Adrenal gland (tissue), 9 donors: ENCODE measurements at regions not wholly inside any gene's neighbourhood (a gene's known extent, or its start where the extent isn't known, plus 50 kb on each side); places are given as distances from the start of the nearest gene placed in this dataset.

Experiments
- DNase-seq, 7 donors: peaks; one replicate each; pipeline ENCODE4 v3.0.0-alpha.2; 2019 to 2020
- H3K27ac ChIP-seq, 5 donors: fragments of 200-600 bp; sonication (generic) in 4 of 5; 1 replicate in 3 of 5; 2 replicates in 2 of 5; pipeline versions ENCODE4 v1.5.1 to v1.8.0; 2016 to 2020; ENCODE audit warnings: mild to moderate bottlenecking in 1 of 5
- H3K27me3 ChIP-seq: fragments of 200-600 bp; 2 replicates; pipeline ENCODE4 v1.8.0; 2021
- H3K36me3 ChIP-seq, 2 donors: fragments of 200-600 bp; replicated peaks in 1 of 2; 1 replicate in 1 of 2; 2 replicates in 1 of 2; pipeline versions ENCODE4 v1.5.1 to v1.8.0; 2018 to 2022
- H3K4me1 ChIP-seq, 2 donors: fragments of 200-600 bp; replicated peaks in 1 of 2; 1 replicate in 1 of 2; 2 replicates in 1 of 2; pipeline versions ENCODE4 v1.5.1 to v1.8.0; 2018 to 2021
- H3K4me3 ChIP-seq, 4 donors: fragments of 200-600 bp; sonication (generic) in 3 of 4; one replicate each; pipeline ENCODE4 v1.5.1; 2016 to 2018
- H3K9me3 ChIP-seq, 3 donors: fragments of 200-600 bp; sonication (generic) in 1 of 3; replicated peaks in 1 of 3; 1 replicate in 2 of 3; 2 replicates in 1 of 3; pipeline versions ENCODE4 v1.5.1 to v1.8.0; 2016 to 2021
- CTCF ChIP-seq, 6 experiments: fragments of 450-650 bp in 4 of 6; fragments of 200-600 bp in 2 of 6; sonication (generic) in 1 of 6; IDR thresholded peaks; 1 replicate in 5 of 6; 2 replicates in 1 of 6; pipeline versions ENCODE4 v1.5.1 to v1.8.0; 2016 to 2021; ENCODE audit warnings: antibody characterized with exemption in 6 of 6, mild to moderate bottlenecking in 2 of 6, moderate library complexity in 1 of 6
- POLR2A ChIP-seq, 2 donors: fragments of 450-650 bp; IDR thresholded peaks; one replicate each; pipeline ENCODE4 v1.6.1; 2017; ENCODE audit warnings: antibody characterized with exemption in 2 of 2, mild to moderate bottlenecking in 2 of 2, moderate library complexity in 1 of 2
- WGBS, 4 donors: extraction: QIAGEN DNeasy Blood & Tissue Kit in 2 of 4; methylation state at CpG; one replicate each; pipeline versions ENCODE4 v1.1.5 to v1.1.7; 2013 to 2017; 5-methylcytosine and 5-hydroxymethylcytosine counted together
- intact Hi-C, 2 donors: fragments of 100-400 bp; cut with DNase I; formaldehyde crosslinking; loops; one replicate each; pipeline versions ENCODE4 v1.14.1 to v1.15.0; 2022 to 2023
- donor health status: healthy with polysubstance abuse.
- donor health status: Bipolar disorder and iron deficiency.
- donor health status: DM: yes; HTN: yes; CAD: no.
- donor health status: DM: no; HTN: no; CAD: no.
- donor health status: DM: no; HTN: no; CAD: no.

GRCh38 chr16:74201576-74201975 lies 95.0 kb upstream of the PSMD7 start:
- Histone ChIP-seq H3K4me3 (no peak overlapping the region), H3K4me1 (no peaks in the 10 kb centered on the region), H3K27ac (no peak overlapping the region), H3K36me3 (no peaks in the 10 kb centered on the region), H3K27me3 (no peaks in the 10 kb centered on the region), H3K9me3 (no peaks in the 10 kb centered on the region)
- WGBS, 4 donors = 76 to 95% (median 87%) methylated on average over 2 of the region's 2 CpGs
- intact Hi-C loops = no loop called here
- DNase-seq = no peak
- TF ChIP-seq POLR2A (IDR thresholded peaks at IDR 0.05) = no peak
- no peak for TF ChIP-seq CTCF (IDR thresholded peaks at IDR 0.05)

GRCh38 chr16:74200921-74201320 lies 95.7 kb upstream of the PSMD7 start:
- intact Hi-C loops = no loop called here
- H3K4me3 ChIP-seq = no peak overlapping the region
- H3K4me1 ChIP-seq = no peaks in the 10 kb centered on the region
- no peak overlapping the region for H3K27ac ChIP-seq
- 82 to 94% (median 83%) methylated on average over 5 of the region's 5 CpGs for WGBS, 4 donors
- no peaks in the 10 kb centered on the region for H3K27me3 ChIP-seq
- DNase-seq = no peak
- no peaks in the 10 kb centered on the region for H3K9me3 ChIP-seq
- no peak for TF ChIP-seq POLR2A (IDR thresholded peaks at IDR 0.05)
- no peak for TF ChIP-seq CTCF (IDR thresholded peaks at IDR 0.05)
- no peaks in the 10 kb centered on the region for H3K36me3 ChIP-seq

GRCh38 chr16:74199842-74200124 lies 96.8 kb upstream of the PSMD7 start:
- TF ChIP-seq CTCF (IDR thresholded peaks at IDR 0.05) (no peak), POLR2A (IDR thresholded peaks at IDR 0.05) (no peak)
- intact Hi-C loops = no loop called here

GRCh38 chr16:74199066-74199841 lies 97.4 kb upstream of the PSMD7 start:
- no peaks in the 10 kb centered on the region for H3K4me1 ChIP-seq
- H3K27me3 ChIP-seq = no peaks in the 10 kb centered on the region
- no peaks in the 10 kb centered on the region for H3K36me3 ChIP-seq
- WGBS, 4 donors = 81 to 92% (median 85%) methylated on average over 4 of the region's 4 CpGs
- DNase-seq = no peak
- no peak overlapping the region for H3K4me3 ChIP-seq
- no peaks in the 10 kb centered on the region for H3K9me3 ChIP-seq
- TF ChIP-seq POLR2A (IDR thresholded peaks at IDR 0.05) = no peak
- no peak for TF ChIP-seq CTCF (IDR thresholded peaks at IDR 0.05)
- no peak overlapping the region for H3K27ac ChIP-seq
- intact Hi-C loops = no loop called here

More at GRCh38 chr16:74199842-74200124, 96.8 kb upstream of the PSMD7 start:
- Histone ChIP-seq H3K27me3 (no peaks in the 10 kb centered on the region), H3K36me3 (no peaks in the 10 kb centered on the region), H3K4me1 (no peaks in the 10 kb centered on the region), H3K4me3 (no peak overlapping the region), H3K27ac (no peak overlapping the region), H3K9me3 (no peaks in the 10 kb centered on the region)
- DNase-seq = no peak
- WGBS, 4 donors = 85 to 95% (median 93%) methylated on average over 3 of the region's 3 CpGs
